Adipocyte (in vitro differentiated cells): ENCODE measurements at regions not wholly inside any gene's neighbourhood (a gene's known extent, or its start where the extent isn't known, plus 50 kb on each side); places are given as distances from the start of the nearest gene placed in this dataset.

Experiments used
- DNase-seq: peaks from one replicate; pipeline ENCODE4 v3.0.0-alpha.2; 2015; ENCODE audit warnings: low read depth
- H3K27me3 ChIP-seq: replicated peaks from 2 replicates; pipeline ENCODE4 v1.7.0; 2013; ENCODE audit warnings: mild to moderate bottlenecking, low read length, moderate library complexity; ENCODE audit not compliant: control insufficient read depth, insufficient read depth
- H3K36me3 ChIP-seq: 2 replicates; pipeline ENCODE4 v1.7.0; 2013; ENCODE audit warnings: low read length, mild to moderate bottlenecking, moderate library complexity; ENCODE audit not compliant: control insufficient read depth, insufficient read depth, severe bottlenecking
- H3K4me1 ChIP-seq: 2 replicates; pipeline ENCODE4 v1.7.0; 2013; ENCODE audit warnings: mild to moderate bottlenecking, low read length, moderate library complexity; ENCODE audit not compliant: control insufficient read depth, insufficient read depth
- H3K4me3 ChIP-seq: 2 replicates; pipeline ENCODE4 v1.7.0; 2013; ENCODE audit warnings: mild to moderate bottlenecking, low read length, moderate library complexity
- H3K9ac ChIP-seq: 2 replicates; pipeline ENCODE4 v1.7.0; 2013; ENCODE audit warnings: mild to moderate bottlenecking, low read length, moderate library complexity
- H3K9me3 ChIP-seq: 2 replicates; pipeline ENCODE4 v1.7.0; 2013; ENCODE audit warnings: mild to moderate bottlenecking, low read length, moderate library complexity; ENCODE audit not compliant: control insufficient read depth

DNA sequence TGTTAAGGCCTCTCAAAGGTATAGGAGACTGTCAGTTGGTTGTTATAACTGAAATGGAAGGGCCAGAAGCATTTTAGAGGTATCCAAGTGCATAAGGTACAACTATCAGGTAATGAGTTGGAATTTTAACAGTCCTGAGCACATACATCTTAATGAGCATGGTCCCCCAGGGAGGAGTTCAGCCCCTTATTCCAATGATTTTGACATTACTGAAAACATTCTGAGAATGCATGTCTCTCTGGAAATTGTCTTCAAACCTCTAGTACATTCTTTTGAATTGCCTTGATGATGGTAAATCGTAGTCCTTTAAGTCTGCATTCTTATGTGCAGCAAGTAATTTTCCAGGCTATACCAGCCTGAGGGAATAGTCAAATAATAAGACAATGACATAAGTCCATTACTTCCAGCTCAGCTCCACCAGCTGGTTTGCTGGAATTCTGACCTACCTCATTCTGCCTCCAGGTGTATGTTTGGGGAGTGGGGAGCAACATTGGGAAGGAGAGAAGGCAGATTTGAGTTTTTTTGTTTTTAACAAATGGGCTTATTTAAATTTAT is 239.2 kb downstream of the MSRB3 start:
- Histone ChIP-seq H3K36me3 (no peaks in the 10 kb centered on the region), H3K4me1 (no peaks in the 10 kb centered on the region), H3K4me3 (no peak overlapping the region), H3K9me3 (no peaks in the 10 kb centered on the region), H3K9ac (no peak overlapping the region), H3K27me3 (peaks cover 5% of the 10 kb centered on the region)
- DNase-seq = no peak

DNA sequence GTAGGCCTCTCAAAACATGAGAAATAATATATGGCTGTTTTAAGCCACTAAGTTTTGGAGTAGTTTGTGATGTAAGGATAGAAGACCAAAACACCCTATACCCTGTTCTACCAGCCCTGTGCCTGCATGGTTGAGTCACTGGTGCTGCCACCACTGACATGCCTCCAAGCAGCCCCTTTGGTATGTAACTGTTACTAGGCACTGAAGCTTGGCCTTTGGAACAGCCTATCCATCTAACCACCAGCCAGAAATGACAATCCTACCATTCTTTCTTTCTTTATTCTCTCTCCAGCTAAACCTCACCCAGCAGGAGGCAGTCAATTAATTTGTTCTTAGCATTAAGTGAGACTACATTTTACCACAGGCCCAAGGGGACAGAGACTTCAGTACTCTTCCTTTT is 240.3 kb downstream of the MSRB3 start:
- H3K4me1 ChIP-seq = no peaks in the 10 kb centered on the region
- no peak for DNase-seq
- no peak overlapping the region for H3K9ac ChIP-seq

DNA sequence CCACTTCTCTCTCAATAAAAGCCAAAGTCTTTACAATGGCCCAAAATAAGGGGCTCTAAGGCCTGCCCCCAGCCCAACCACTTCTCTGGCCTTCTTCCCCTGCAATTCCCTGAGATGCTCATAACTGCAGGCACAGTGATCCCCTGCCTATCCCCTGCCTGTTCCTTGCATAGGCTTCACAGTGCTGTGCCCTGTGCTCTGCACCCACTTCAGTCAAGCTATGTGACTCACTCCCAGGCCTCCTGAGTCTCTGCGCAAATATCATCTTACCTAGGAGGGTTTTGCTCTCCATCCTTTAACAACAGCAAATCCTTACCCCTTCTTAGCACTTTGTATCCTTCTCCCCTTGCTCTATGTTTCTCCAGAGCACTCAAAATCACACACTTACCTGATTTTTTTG is 242.2 kb downstream of the MSRB3 start:
- no peak overlapping the region for H3K4me3 ChIP-seq
- H3K9ac ChIP-seq = no peak overlapping the region
- no peak for DNase-seq
- no peaks in the 10 kb centered on the region for H3K9me3 ChIP-seq
- H3K36me3 ChIP-seq = no peaks in the 10 kb centered on the region
- no peaks in the 10 kb centered on the region for H3K27me3 ChIP-seq
- H3K4me1 ChIP-seq = peaks cover 2% of the 10 kb centered on the region

More for the DNA sequence above, 240.3 kb downstream of the MSRB3 start:
- Histone ChIP-seq H3K9me3 (no peaks in the 10 kb centered on the region), H3K4me3 (no peak overlapping the region), H3K36me3 (no peaks in the 10 kb centered on the region), H3K27me3 (peaks cover 5% of the 10 kb centered on the region)

DNA sequence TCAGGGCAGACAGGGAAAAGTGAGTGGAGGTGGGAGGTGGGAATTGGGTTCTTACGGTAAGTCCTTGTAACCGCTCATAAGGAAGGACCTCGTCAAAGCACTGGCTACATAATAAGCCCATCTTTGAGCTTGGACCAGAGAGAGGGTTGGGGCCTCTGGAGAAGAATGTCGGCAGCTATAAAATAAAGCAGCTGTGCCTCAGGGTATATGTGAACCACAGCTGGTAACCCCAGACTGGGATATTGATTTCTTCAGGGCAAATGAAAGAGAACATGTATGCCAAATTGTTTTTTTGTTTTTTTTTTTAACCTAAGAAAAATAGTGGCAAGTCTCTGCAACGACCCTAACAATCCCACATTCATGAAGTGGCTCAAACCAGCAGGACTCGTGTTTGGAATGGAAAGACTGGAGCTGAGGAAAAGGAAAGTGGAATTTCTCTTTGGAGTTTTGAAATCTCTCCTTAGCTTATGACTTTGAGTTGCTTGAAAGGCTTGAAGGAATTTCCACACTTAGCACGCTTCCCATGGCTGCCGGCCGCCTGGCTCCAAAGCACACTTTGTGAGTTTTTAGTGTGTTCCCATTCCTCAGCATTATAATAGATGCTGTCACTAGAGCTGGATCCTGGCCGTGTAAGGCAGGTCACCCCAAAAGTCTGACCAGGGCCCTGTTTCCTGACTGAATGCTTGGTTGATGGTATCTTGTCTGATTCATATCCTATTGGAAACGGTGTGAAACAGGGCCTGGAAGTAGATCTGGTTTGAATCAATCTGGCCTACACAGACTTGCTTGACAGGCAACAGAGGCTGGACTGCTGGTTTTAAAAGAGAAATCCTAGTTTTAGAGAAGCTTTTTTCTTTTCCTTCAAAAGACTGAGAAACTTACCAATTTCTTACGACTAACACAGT is 244.7 kb downstream of the MSRB3 start:
- Histone ChIP-seq H3K9me3 (peaks cover 2% of the 10 kb centered on the region), H3K36me3 (no peaks in the 10 kb centered on the region), H3K9ac (no peak overlapping the region), H3K27me3 (no peaks in the 10 kb centered on the region), H3K4me3 (no peak overlapping the region), H3K4me1 (peaks cover 6% of the 10 kb centered on the region)
- DNase-seq = peak; percentile 48

DNA sequence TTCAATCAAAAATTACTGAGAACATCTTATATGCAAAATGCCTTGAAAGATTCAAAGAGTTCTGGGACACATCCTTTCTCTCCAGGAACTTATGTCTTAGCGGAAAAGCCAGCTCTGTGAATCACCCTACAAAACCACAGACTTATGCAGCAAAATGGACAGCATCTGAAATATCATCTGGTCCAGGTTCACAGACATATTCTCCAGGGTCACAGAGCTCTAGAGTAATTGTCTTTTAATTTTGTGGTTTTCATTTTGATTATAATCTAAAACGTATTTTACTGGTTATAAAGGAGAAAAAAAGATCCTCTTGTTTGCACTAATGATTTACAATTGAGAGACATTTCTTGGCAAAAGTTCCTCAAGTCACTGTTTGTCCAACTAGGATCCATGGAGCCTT is 246.2 kb downstream of the MSRB3 start:
- H3K36me3 ChIP-seq = no peaks in the 10 kb centered on the region
- H3K9ac ChIP-seq = no peak overlapping the region
- H3K4me3 ChIP-seq = no peak overlapping the region
- DNase-seq = peak; percentile 69
- peaks cover 2% of the 10 kb centered on the region for H3K9me3 ChIP-seq
- H3K27me3 ChIP-seq = no peaks in the 10 kb centered on the region
- H3K4me1 ChIP-seq = peaks cover 6% of the 10 kb centered on the region

DNA sequence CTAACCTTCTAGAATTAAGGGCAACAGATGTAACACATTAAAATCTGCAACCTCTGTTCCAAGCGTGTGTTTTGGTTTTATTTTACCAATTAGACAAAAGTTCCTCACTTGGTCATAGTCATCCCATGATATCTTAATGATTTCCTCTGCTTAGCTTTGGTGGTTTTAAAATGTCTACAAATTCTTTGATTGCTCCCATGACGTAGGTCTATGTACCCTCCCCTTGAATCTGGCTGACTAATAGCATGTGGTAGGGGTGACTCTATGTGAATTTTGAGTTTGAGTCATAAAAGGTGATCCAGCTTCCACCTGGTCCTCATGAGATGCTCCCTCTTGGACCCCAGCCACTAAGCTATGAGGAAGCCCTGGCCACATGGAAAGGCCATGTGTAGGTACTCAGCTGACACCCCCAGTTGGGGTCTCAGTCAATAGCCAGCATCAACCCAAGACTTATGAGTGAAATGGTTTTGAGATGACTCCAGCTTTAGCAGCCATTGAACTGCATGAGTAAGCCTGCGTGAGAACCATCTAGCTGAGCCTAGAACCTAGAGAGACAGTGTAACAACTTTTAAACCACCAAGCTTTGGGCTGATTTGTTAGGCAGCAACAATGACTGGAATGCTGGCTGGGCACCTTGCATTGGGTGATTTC is 247.1 kb downstream of the MSRB3 start:
- no peaks in the 10 kb centered on the region for H3K27me3 ChIP-seq
- H3K4me3 ChIP-seq = no peak overlapping the region
- peaks cover 2% of the 10 kb centered on the region for H3K9me3 ChIP-seq
- peak; percentile 59 for DNase-seq
- H3K36me3 ChIP-seq = no peaks in the 10 kb centered on the region
- H3K9ac ChIP-seq = no peak overlapping the region
- H3K4me1 ChIP-seq = peaks cover 6% of the 10 kb centered on the region

DNA sequence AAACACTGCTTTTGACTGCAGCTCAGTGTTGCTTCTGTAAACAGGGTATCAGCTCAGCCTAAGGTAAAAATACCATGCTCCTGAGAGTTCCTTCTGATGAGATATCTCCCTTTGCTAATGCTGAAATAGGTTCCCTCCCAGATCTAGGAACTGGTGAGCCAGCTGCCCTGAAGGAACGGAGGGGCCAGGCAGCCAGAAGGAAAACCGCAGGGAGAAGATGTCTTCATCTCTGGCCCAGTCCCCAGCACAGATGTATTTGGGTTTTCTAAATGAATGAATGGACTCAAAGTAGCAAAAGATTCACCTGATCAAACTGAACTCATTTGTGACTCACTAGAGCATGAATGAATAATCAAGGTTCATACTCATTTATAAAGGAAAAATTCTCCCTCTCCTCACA is 247.8 kb downstream of the MSRB3 start:
- no peaks in the 10 kb centered on the region for H3K36me3 ChIP-seq
- DNase-seq = no peak
- H3K9me3 ChIP-seq = peaks cover 2% of the 10 kb centered on the region
- peaks cover 6% of the 10 kb centered on the region for H3K4me1 ChIP-seq
- no peaks in the 10 kb centered on the region for H3K27me3 ChIP-seq
- H3K9ac ChIP-seq = no peak overlapping the region
- no peak overlapping the region for H3K4me3 ChIP-seq

DNA sequence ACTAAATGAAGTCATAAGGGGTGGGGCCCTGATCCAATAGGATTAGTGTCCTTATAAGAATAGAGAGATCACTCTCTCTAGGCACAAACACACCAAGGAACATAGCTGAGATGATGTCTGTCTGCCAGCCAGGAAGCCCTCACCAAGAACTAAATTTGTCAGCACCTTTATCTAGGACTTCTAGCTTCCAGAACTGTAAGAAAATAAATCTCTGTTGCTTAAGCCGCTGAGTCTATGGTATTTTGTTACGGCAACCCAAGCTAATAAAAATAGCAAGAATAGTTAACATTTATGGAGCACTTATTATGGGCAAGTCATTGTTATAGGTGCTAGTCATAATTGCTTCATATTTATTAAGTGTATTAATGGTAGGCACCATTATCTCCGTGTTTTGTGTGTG is 249.6 kb downstream of the MSRB3 start:
- H3K27me3 ChIP-seq = no peaks in the 10 kb centered on the region
- peaks cover 22% of the 10 kb centered on the region for H3K4me1 ChIP-seq
- peaks cover 2% of the 10 kb centered on the region for H3K9me3 ChIP-seq
- no peak overlapping the region for H3K4me3 ChIP-seq
- no peak for DNase-seq
- no peaks in the 10 kb centered on the region for H3K36me3 ChIP-seq
- H3K9ac ChIP-seq = no peak overlapping the region

DNA sequence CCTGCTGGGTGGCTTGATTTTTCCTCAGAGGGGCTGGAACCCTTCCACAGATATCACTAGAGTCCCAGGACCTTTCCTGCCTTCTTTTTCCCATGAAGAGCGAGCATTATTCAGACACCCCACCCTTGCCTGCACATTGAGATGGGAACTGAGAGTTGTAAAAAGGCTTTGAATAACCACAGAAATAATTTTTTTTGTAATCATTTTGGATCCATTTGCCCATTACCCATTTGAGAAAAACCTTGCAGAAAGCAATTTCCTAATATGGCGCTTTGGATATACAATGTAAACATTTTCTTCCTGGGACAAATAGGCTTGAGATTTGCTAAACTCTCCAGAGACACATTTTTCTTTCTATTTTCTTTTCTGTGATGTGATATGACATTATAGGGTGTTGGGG is 250.6 kb downstream of the MSRB3 start:
- no peak overlapping the region for H3K4me3 ChIP-seq
- DNase-seq = no peak
- H3K27me3 ChIP-seq = no peaks in the 10 kb centered on the region
- H3K9me3 ChIP-seq = peaks cover 2% of the 10 kb centered on the region
- peaks cover 27% of the 10 kb centered on the region for H3K4me1 ChIP-seq
- H3K36me3 ChIP-seq = no peaks in the 10 kb centered on the region
- H3K9ac ChIP-seq = no peak overlapping the region

DNA sequence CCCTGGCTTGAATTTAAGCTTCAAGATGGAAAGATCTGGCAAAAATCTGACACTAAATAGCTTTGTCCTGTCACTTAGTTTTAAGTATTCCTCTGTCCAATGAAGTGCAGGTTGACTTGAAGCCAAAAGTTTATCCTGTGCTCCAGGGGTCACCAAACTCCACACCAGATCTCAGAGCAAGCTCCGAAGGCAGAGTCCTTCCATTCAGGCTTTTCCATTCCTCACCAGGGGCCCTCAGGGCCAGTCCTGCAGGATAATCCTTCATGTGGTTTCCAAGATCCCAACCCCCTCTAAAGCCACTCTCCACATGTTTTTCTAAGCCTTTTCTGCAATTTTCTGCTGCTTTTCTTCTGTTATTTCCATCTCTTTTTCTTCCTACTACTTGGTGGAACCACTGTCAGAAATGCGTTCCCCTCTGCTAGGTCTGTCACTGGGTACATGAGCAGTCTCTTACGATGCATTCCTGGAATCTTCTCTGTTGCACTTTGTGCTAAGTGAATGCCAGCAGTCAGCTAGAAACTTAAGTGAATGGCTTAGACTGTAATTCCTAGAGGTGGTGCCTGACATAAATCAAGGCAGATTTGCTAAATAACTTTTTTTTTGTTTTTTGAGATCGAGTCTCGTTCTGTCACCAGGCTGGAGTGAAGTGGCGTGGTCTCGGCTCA is 251.4 kb downstream of the MSRB3 start:
- Histone ChIP-seq H3K4me1 (peaks cover 27% of the 10 kb centered on the region), H3K4me3 (no peak overlapping the region), H3K9me3 (peaks cover 2% of the 10 kb centered on the region), H3K27me3 (no peaks in the 10 kb centered on the region), H3K9ac (no peak overlapping the region), H3K36me3 (no peaks in the 10 kb centered on the region)
- DNase-seq = no peak

DNA sequence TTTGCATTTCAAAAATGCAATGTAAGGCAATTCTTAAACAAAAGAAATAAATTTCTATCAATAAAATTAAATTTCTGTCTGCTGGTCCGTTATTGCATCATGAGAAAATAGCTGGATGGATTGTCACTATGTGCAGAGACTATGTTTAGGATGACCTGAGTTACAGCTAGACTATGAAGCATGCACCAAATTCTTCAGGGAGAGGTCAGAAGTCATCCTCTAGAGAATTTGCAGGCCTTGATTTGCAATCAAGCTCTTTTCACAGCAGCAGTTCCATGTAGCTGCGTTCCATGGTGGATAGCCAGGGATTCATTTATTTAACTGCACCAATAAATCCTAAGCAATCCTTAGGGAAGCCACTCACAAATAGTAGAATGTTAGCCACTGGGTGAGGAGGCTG is 253.7 kb downstream of the MSRB3 start:
- no peaks in the 10 kb centered on the region for H3K36me3 ChIP-seq
- peak overlapping the region; percentile 51 for H3K9ac ChIP-seq
- DNase-seq = peak; percentile 55
- H3K4me1 ChIP-seq = peaks cover 29% of the 10 kb centered on the region
- H3K9me3 ChIP-seq = peaks cover 2% of the 10 kb centered on the region
- no peak overlapping the region for H3K4me3 ChIP-seq
- no peaks in the 10 kb centered on the region for H3K27me3 ChIP-seq
